GM19043 (cell line): ENCODE measurements at regions not wholly inside any gene's neighbourhood (a gene's known extent, or its start where the extent isn't known, plus 50 kb on each side); places are given as distances from the start of the nearest gene placed in this dataset.

ENCODE experiments used
- ATAC-seq: cut with Tn5 transposase; IDR thresholded peaks from one replicate; pipeline ENCODE4 v1.9.1; 2021; ENCODE audit warnings: low read depth; ENCODE audit not compliant: unreplicated experiment

- ATAC-seq, result no peak
Observed at GRCh38 chr5:30765227-30765626, 428.3 kb upstream of the CDH6 start.

- ATAC-seq, result no peak
Observed at GRCh38 chr5:30764704-30765103, 428.8 kb upstream of the CDH6 start.

GRCh38 chr5:30759731-30760130, 433.8 kb upstream of the CDH6 start:
- ATAC-seq, result no peak

- no peak for ATAC-seq
Observed at GRCh38 chr5:30752015-30752414, 441.5 kb upstream of the CDH6 start.

GRCh38 chr5:30749971-30750370, 443.5 kb upstream of the CDH6 start:
- ATAC-seq, result no peak

GRCh38 chr5:30747412-30747811, 446.1 kb upstream of the CDH6 start:
- ATAC-seq, result no peak

- ATAC-seq, result no peak
Observed at GRCh38 chr5:30736669-30737068, 456.8 kb upstream of the CDH6 start.

- ATAC-seq, result no peak
Observed at GRCh38 chr5:30734118-30734517, 459.4 kb upstream of the CDH6 start.

GRCh38 chr5:30725073-30725472, 468.4 kb upstream of the CDH6 start:
- ATAC-seq, result no peak

GRCh38 chr5:30698217-30698616, 495.3 kb upstream of the CDH6 start:
- no peak for ATAC-seq

GRCh38 chr5:30693326-30693725, 500.2 kb upstream of the CDH6 start:
- ATAC-seq, result no peak

- no peak for ATAC-seq
Observed at GRCh38 chr5:30690931-30691330, 502.6 kb upstream of the CDH6 start.

GRCh38 chr5:30687461-30687860, 506.0 kb upstream of the CDH6 start:
- ATAC-seq, result no peak

GRCh38 chr5:30686530-30686929, 507.0 kb upstream of the CDH6 start:
- ATAC-seq, result no peak

- no peak for ATAC-seq
Observed at GRCh38 chr5:30676223-30676840, 517.2 kb upstream of the CDH6 start.

- ATAC-seq, result no peak
Observed at GRCh38 chr5:30667293-30667692, 526.2 kb upstream of the CDH6 start.

- ATAC-seq, result no peak
Observed at GRCh38 chr5:30663536-30663935, 530.0 kb upstream of the CDH6 start.

GRCh38 chr5:30662373-30662772, 531.1 kb upstream of the CDH6 start:
- no peak for ATAC-seq

GRCh38 chr5:30661730-30662129, 531.8 kb upstream of the CDH6 start:
- ATAC-seq, result no peak

- no peak for ATAC-seq
Observed at GRCh38 chr5:30659417-30659816, 534.1 kb upstream of the CDH6 start.

GRCh38 chr5:30650311-30650710, 543.2 kb upstream of the CDH6 start:
- ATAC-seq, result no peak

- no peak for ATAC-seq
Observed at GRCh38 chr5:30638899-30639298, 554.6 kb upstream of the CDH6 start.

- ATAC-seq, result no peak
Observed at GRCh38 chr5:30627945-30628344, 565.5 kb upstream of the CDH6 start.
